Left lung (tissue), 4 donors: ENCODE measurements at regions not wholly inside any gene's neighbourhood (a gene's known extent, or its start where the extent isn't known, plus 50 kb on each side); places are given as distances from the start of the nearest gene placed in this dataset.

Experiments used
- ATAC-seq: fragments of 200-7000 bp; cut with Tn5 transposase; one replicate; pipeline ENCODE4 v1.9.1; 2020; ENCODE audit warnings: moderate library complexity
- DNase-seq, 4 donors: peaks; one replicate each; pipeline ENCODE4 v3.0.0-alpha.2; 2013 to 2020
- H3K27ac ChIP-seq, 2 donors: fragments of 200-600 bp; sonication (generic) in 1 of 2; one replicate each; pipeline versions ENCODE4 v1.5.0 to v1.8.0; 2020 to 2021
- H3K27me3 ChIP-seq, 2 donors: fragments of 200-600 bp; sonication (generic) in 1 of 2; one replicate each; pipeline versions ENCODE4 v1.5.0 to v1.8.0; 2020 to 2021
- H3K36me3 ChIP-seq, 2 donors: fragments of 200-600 bp; sonication (generic) in 1 of 2; one replicate each; pipeline versions ENCODE4 v1.5.0 to v1.8.0; 2020 to 2021
- H3K4me1 ChIP-seq, 2 donors: fragments of 200-600 bp; one replicate each; pipeline ENCODE4 v1.8.0; 2021
- H3K4me3 ChIP-seq, 2 donors: fragments of 200-600 bp; sonication (generic) in 1 of 2; one replicate each; pipeline versions ENCODE4 v1.5.0 to v1.8.0; 2020 to 2021; ENCODE audit warnings: mild to moderate bottlenecking in 1 of 2
- H3K9me3 ChIP-seq, 2 donors: fragments of 200-600 bp; sonication (generic) in 1 of 2; one replicate each; pipeline versions ENCODE4 v1.5.0 to v1.8.0; 2020 to 2021
- CTCF ChIP-seq, 2 donors: fragments of 200-600 bp; sonication (generic) in 1 of 2; IDR thresholded peaks; one replicate each; pipeline versions ENCODE4 v1.5.0 to v1.8.0; 2021; ENCODE audit warnings: antibody characterized with exemption in 2 of 2
- intact Hi-C, 2 donors: fragments of 100-400 bp; cut with DNase I; formaldehyde crosslinking; loops; one replicate each; pipeline versions ENCODE4 v1.11.2 to v1.14.2; 2022
- donor health status: DM: no; HTN: yes; CAD: no.
- donor health status: DM: no; HTN: no; CAD: no.

GRCh38 chr4:35897808-35898207 is 346.5 kb downstream of the ARAP2 start:
- Histone ChIP-seq H3K27ac (no peak overlapping the region), H3K36me3 (no peaks in the 10 kb centered on the region), H3K9me3 (no peaks in the 10 kb centered on the region), H3K4me3 (no peak overlapping the region), H3K27me3 (no peaks in the 10 kb centered on the region), H3K4me1 (no peaks in the 10 kb centered on the region)
- DNase-seq (no peak), ATAC-seq (no peak)
- intact Hi-C loops = no loop called here
- TF ChIP-seq CTCF (IDR thresholded peaks at IDR 0.05) = no peak

- H3K9me3 ChIP-seq = no peaks in the 10 kb centered on the region
- intact Hi-C loops = no loop called here
- TF ChIP-seq CTCF (IDR thresholded peaks at IDR 0.05) = no peak
- H3K27me3 ChIP-seq = no peaks in the 10 kb centered on the region
- H3K27ac ChIP-seq = no peak overlapping the region
- DNase-seq (no peak), ATAC-seq (no peak)
- no peaks in the 10 kb centered on the region for H3K4me1 ChIP-seq
- H3K4me3 ChIP-seq = no peak overlapping the region
- H3K36me3 ChIP-seq = no peaks in the 10 kb centered on the region
Measured at GRCh38 chr4:35900286-35901243, 343.7 kb downstream of the ARAP2 start.

GRCh38 chr4:35912174-35912573 is 332.1 kb downstream of the ARAP2 start:
- Histone ChIP-seq H3K4me1 (no peaks in the 10 kb centered on the region), H3K4me3 (no peak overlapping the region), H3K27me3 (no peaks in the 10 kb centered on the region), H3K9me3 (no peaks in the 10 kb centered on the region), H3K27ac (no peak overlapping the region), H3K36me3 (no peaks in the 10 kb centered on the region)
- no peak for DNase-seq
- no peak for TF ChIP-seq CTCF (IDR thresholded peaks at IDR 0.05)
- intact Hi-C loops = no loop called here
- no peak for ATAC-seq

GRCh38 chr4:35918491-35918977 is 325.8 kb downstream of the ARAP2 start:
- no peak for ATAC-seq
- Histone ChIP-seq H3K9me3 (no peaks in the 10 kb centered on the region), H3K27ac (no peak overlapping the region), H3K4me1 (no peaks in the 10 kb centered on the region), H3K36me3 (no peaks in the 10 kb centered on the region), H3K27me3 (no peaks in the 10 kb centered on the region), H3K4me3 (no peak overlapping the region)
- TF ChIP-seq CTCF (IDR thresholded peaks at IDR 0.05) = no peak
- DNase-seq = no peak
- intact Hi-C loops = no loop called here

- TF ChIP-seq CTCF (IDR thresholded peaks at IDR 0.05) = no peak
Measured at GRCh38 chr4:35925806-35926205, 318.5 kb downstream of the ARAP2 start.

More at GRCh38 chr4:35925806-35926205, 318.5 kb downstream of the ARAP2 start:
- Histone ChIP-seq H3K27me3 (no peaks in the 10 kb centered on the region), H3K36me3 (no peaks in the 10 kb centered on the region), H3K4me1 (no peaks in the 10 kb centered on the region), H3K27ac (no peak overlapping the region), H3K4me3 (no peak overlapping the region), H3K9me3 (no peaks in the 10 kb centered on the region)
- intact Hi-C loops = no loop called here
- no peak for ATAC-seq
- no peak for DNase-seq
